Mesodermal cell (in vitro differentiated cells): ENCODE measurements at regions not wholly inside any gene's neighbourhood (a gene's known extent, or its start where the extent isn't known, plus 50 kb on each side); places are given as distances from the start of the nearest gene placed in this dataset.

Experiments used
- H3K27ac ChIP-seq: 2 replicates; pipeline ENCODE4 v1.7.0; 2013; ENCODE audit warnings: mild to moderate bottlenecking, low read depth, low read length, moderate library complexity; ENCODE audit not compliant: severe bottlenecking
- H3K36me3 ChIP-seq: 2 replicates; pipeline ENCODE4 v1.7.1; 2013; ENCODE audit warnings: mild to moderate bottlenecking, low read length, moderate library complexity; ENCODE audit not compliant: control insufficient read depth, insufficient read depth
- H3K4me1 ChIP-seq: one replicate; pipeline ENCODE4 v1.7.1; 2013; ENCODE audit warnings: mild to moderate bottlenecking, low read length; ENCODE audit not compliant: insufficient read depth, control insufficient read depth, poor library complexity, severe bottlenecking
- H3K4me3 ChIP-seq: 2 replicates; pipeline ENCODE4 v1.7.0; 2013; ENCODE audit warnings: low read length, control low read depth, mild to moderate bottlenecking; ENCODE audit not compliant: insufficient read depth, poor library complexity, severe bottlenecking; ENCODE audit errors: extremely low read depth
- H3K9me3 ChIP-seq: 2 replicates; pipeline ENCODE4 v1.7.1; 2013; ENCODE audit warnings: mild to moderate bottlenecking, low read length, moderate library complexity; ENCODE audit not compliant: control insufficient read depth
- WGBS, 2 experiments: methylation state at CpG; one replicate each; pipeline ENCODE4 v1.1.5; 2013; ENCODE audit warnings: missing lambda C conversion rate in 2 of 2; ENCODE audit not compliant: insufficient coverage in 2 of 2; 5-methylcytosine and 5-hydroxymethylcytosine counted together

GRCh38 chrX:69279234-69279633 is 114.0 kb upstream of the PJA1 start:
- H3K27ac ChIP-seq: no peak overlapping the region
- H3K4me1 ChIP-seq: peaks cover 12% of the 10 kb centered on the region
- no peak overlapping the region for H3K4me3 ChIP-seq
- WGBS, 2 experiments: no CpG with 5 or more reads among the region's 3 CpGs
- H3K36me3 ChIP-seq: no peaks in the 10 kb centered on the region
- no peaks in the 10 kb centered on the region for H3K9me3 ChIP-seq

- H3K27ac ChIP-seq: no peak overlapping the region
Measured at GRCh38 chrX:69278031-69278687, 112.9 kb upstream of the PJA1 start.

GRCh38 chrX:69277369-69277990 is 112.2 kb upstream of the PJA1 start:
- H3K4me1 ChIP-seq: peaks cover 12% of the 10 kb centered on the region
- 77 to 83% methylated on average over 3 to 6 of the region's 9 CpGs for WGBS, 2 experiments
- H3K27ac ChIP-seq: no peak overlapping the region
- no peaks in the 10 kb centered on the region for H3K9me3 ChIP-seq
- no peak overlapping the region for H3K4me3 ChIP-seq
- H3K36me3 ChIP-seq: no peaks in the 10 kb centered on the region

More at GRCh38 chrX:69278031-69278687, 112.9 kb upstream of the PJA1 start:
- peaks cover 12% of the 10 kb centered on the region for H3K4me1 ChIP-seq
- no peak overlapping the region for H3K4me3 ChIP-seq
- no peaks in the 10 kb centered on the region for H3K9me3 ChIP-seq
- 23% methylated on average over 6 of the region's 16 CpGs; no CpG with 5 or more reads in 1 of the 2 experiments for WGBS, 2 experiments
- H3K36me3 ChIP-seq: no peaks in the 10 kb centered on the region

GRCh38 chrX:69268611-69269010 is 103.4 kb upstream of the PJA1 start:
- H3K27ac ChIP-seq: no peak overlapping the region
- no CpG with 5 or more reads among the region's 1 CpG for WGBS, 2 experiments
- H3K9me3 ChIP-seq: no peaks in the 10 kb centered on the region
- H3K4me1 ChIP-seq: no peaks in the 10 kb centered on the region
- no peaks in the 10 kb centered on the region for H3K36me3 ChIP-seq
- no peak overlapping the region for H3K4me3 ChIP-seq

GRCh38 chrX:69264158-69264581 is 98.9 kb upstream of the PJA1 start:
- H3K36me3 ChIP-seq: no peaks in the 10 kb centered on the region
- WGBS, 2 experiments: 10 to 60% methylated on average over 3 to 6 of the region's 13 CpGs
- H3K9me3 ChIP-seq: no peaks in the 10 kb centered on the region
- no peak overlapping the region for H3K4me3 ChIP-seq
- no peak overlapping the region for H3K27ac ChIP-seq
- no peaks in the 10 kb centered on the region for H3K4me1 ChIP-seq

- no peak overlapping the region for H3K27ac ChIP-seq
- 45% methylated on average over 1 of the region's 3 CpGs; no CpG with 5 or more reads in 1 of the 2 experiments for WGBS, 2 experiments
- no peaks in the 10 kb centered on the region for H3K36me3 ChIP-seq
- H3K4me3 ChIP-seq: no peak overlapping the region
- H3K4me1 ChIP-seq: no peaks in the 10 kb centered on the region
- no peaks in the 10 kb centered on the region for H3K9me3 ChIP-seq
Measured at GRCh38 chrX:69263251-69263820, 98.1 kb upstream of the PJA1 start.

GRCh38 chrX:69262036-69262936 is 97.0 kb upstream of the PJA1 start:
- Histone ChIP-seq H3K9me3 (no peaks in the 10 kb centered on the region), H3K4me3 (no peak overlapping the region), H3K27ac (no peak overlapping the region), H3K4me1 (no peaks in the 10 kb centered on the region), H3K36me3 (no peaks in the 10 kb centered on the region)
- 84 to 90% methylated on average over 4 to 5 of the region's 12 CpGs for WGBS, 2 experiments

- no peak overlapping the region for H3K27ac ChIP-seq
- no peak overlapping the region for H3K4me3 ChIP-seq
- no peaks in the 10 kb centered on the region for H3K9me3 ChIP-seq
- H3K36me3 ChIP-seq: no peaks in the 10 kb centered on the region
- no CpG with 5 or more reads among the region's 2 CpGs for WGBS, 2 experiments
- no peaks in the 10 kb centered on the region for H3K4me1 ChIP-seq
Measured at GRCh38 chrX:69260169-69260568, 94.9 kb upstream of the PJA1 start.

- H3K27ac ChIP-seq: no peak overlapping the region
- H3K9me3 ChIP-seq: no peaks in the 10 kb centered on the region
- no peaks in the 10 kb centered on the region for H3K4me1 ChIP-seq
- H3K4me3 ChIP-seq: no peak overlapping the region
- 83 to 92% methylated on average over 1 to 2 of the region's 4 CpGs for WGBS, 2 experiments
- H3K36me3 ChIP-seq: no peaks in the 10 kb centered on the region
Measured at GRCh38 chrX:69258893-69259292, 93.6 kb upstream of the PJA1 start.

- Histone ChIP-seq H3K9me3 (no peaks in the 10 kb centered on the region), H3K36me3 (no peaks in the 10 kb centered on the region), H3K4me1 (no peaks in the 10 kb centered on the region), H3K27ac (no peak overlapping the region), H3K4me3 (no peak overlapping the region)
- 100% methylated on average over 2 of the region's 5 CpGs; no CpG with 5 or more reads in 1 of the 2 experiments for WGBS, 2 experiments
Measured at GRCh38 chrX:69257499-69258127, 92.4 kb upstream of the PJA1 start.
